ENCODE measurements at regions not wholly inside any gene's neighbourhood (a gene's known extent, or its start where the extent isn't known, plus 50 kb on each side); places are given as distances from the start of the nearest gene placed in this dataset.
A peak's percentile ranks its signal among the peaks of the same experiment; 100 is the strongest.

DNA sequence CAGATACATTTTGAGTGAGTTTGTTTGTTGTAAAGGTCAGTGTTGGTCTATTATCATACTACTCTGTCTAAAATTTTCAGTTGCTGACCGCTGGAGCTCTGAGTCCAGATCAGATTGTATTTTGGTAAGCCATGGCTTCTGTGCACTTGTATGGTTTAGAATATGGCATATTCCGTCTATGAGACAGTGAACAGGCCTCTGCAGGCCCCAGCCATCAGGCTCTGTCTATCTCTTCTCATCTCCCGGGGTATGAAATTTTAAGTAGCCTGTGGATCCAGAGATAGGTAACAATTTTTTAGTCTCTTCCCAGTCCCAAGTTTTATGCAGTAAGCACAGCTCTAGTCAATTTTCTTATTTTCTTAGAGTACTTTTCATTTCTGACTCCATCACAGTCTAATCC lies 1929.1 kb upstream of the SEL1L start:
- no peak overlapping the region for H3K9ac ChIP-seq (ENCODE audit: low read length)
- DNase-seq (ENCODE audit: low read depth), result no peak
- H3K4me3 ChIP-seq (ENCODE audit: low read length), result no peak overlapping the region
- H3K36me3 ChIP-seq (ENCODE audit: control insufficient read depth, insufficient read depth, low read length, severe bottlenecking), result no peaks in the 10 kb centered on the region
- peaks cover 13% of the 10 kb centered on the region for H3K9me3 ChIP-seq (ENCODE audit: control insufficient read depth, low read length)
- no peaks in the 10 kb centered on the region for H3K27me3 ChIP-seq (replicated peaks; ENCODE audit: control insufficient read depth, insufficient read depth, low read length)
- H3K4me1 ChIP-seq (ENCODE audit: control insufficient read depth, insufficient read depth, low read length), result no peaks in the 10 kb centered on the region

DNA sequence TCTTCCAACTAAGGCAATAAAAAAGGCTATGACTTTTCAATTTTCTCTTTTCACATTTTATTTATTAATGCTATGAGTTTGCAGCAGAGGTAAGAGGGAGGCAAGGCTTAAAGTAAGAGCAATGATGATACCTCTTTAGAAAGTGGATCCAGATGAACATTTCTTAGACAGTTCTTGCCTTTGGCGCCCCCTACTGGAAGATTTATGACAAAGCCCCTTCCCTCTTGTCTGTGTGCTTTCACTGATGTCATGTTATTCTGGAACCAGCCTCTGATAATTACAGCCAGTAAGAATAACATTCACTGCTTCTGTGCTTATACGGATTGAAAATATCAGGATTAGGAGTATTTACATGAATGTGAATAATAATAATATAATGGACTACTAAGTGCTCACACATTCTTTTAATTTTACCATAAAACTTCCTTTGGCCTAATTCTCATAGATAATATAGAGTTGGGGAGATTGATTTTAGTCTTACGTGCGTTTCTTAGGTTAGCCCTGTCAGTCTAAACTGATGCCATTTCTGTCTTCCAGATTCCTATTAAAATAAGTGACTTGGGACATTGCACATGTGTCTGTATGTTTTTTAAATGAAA lies 1929.9 kb upstream of the SEL1L start:
- Histone ChIP-seq H3K9ac (ENCODE audit: low read length) (no peak overlapping the region), H3K4me1 (ENCODE audit: control insufficient read depth, insufficient read depth, low read length) (no peaks in the 10 kb centered on the region), H3K36me3 (ENCODE audit: control insufficient read depth, insufficient read depth, low read length, severe bottlenecking) (no peaks in the 10 kb centered on the region), H3K9me3 (ENCODE audit: control insufficient read depth, low read length) (peaks cover 11% of the 10 kb centered on the region), H3K4me3 (ENCODE audit: low read length) (no peak overlapping the region), H3K27me3 (replicated peaks; ENCODE audit: control insufficient read depth, insufficient read depth, low read length) (no peaks in the 10 kb centered on the region)
- peak; percentile 83 for DNase-seq (ENCODE audit: low read depth)

DNA sequence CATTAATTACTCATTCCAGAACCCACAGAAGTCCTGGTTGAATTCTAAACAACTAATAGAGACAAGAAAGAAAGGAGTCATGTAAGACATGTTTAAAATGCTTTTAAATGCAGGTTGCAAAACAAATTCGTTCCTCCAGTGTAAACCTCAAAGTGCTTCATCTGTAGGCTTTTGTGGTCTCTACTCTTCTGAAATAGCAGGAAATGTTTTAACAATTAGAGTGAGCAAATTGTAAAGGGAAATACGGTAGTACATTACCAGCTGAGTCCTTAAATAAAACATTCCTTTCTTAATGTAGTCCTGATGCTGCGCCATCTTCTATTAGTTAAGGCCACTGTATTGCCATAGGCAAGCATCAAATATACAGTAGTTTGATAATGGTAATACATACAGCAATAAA lies 1934.2 kb upstream of the SEL1L start:
- no peaks in the 10 kb centered on the region for H3K4me1 ChIP-seq (ENCODE audit: control insufficient read depth, insufficient read depth, low read length)
- DNase-seq (ENCODE audit: low read depth), result peak; percentile 66
- H3K9me3 ChIP-seq (ENCODE audit: control insufficient read depth, low read length), result no peaks in the 10 kb centered on the region

DNA sequence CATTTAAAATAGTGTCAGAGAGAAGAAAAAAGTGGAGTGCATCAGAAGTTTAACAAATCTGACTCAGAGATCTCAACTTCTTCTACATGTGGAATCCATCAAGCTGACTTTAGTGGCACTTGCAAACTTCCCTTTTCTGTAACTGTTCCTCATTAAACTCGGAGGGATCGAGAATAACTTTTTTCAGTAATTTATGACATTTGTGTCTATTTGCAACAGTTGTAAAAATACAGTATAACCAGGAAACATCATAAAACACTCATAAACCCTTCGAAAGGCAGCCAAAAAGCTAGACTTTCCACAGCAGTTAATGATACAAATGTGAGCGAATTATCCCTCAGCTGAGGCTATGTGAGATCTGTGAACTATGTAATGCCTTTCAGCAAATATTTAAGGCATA lies 1936.8 kb upstream of the SEL1L start:
- Histone ChIP-seq H3K27me3 (replicated peaks; ENCODE audit: control insufficient read depth, insufficient read depth, low read length) (no peaks in the 10 kb centered on the region), H3K4me1 (ENCODE audit: control insufficient read depth, insufficient read depth, low read length) (no peaks in the 10 kb centered on the region), H3K4me3 (ENCODE audit: low read length) (peak overlapping the region; percentile 46), H3K9ac (ENCODE audit: low read length) (no peak overlapping the region), H3K36me3 (ENCODE audit: control insufficient read depth, insufficient read depth, low read length, severe bottlenecking) (no peaks in the 10 kb centered on the region), H3K9me3 (ENCODE audit: control insufficient read depth, low read length) (no peaks in the 10 kb centered on the region)
- peak; percentile 63 for DNase-seq (ENCODE audit: low read depth)

More for the DNA sequence above, 1934.2 kb upstream of the SEL1L start:
- no peaks in the 10 kb centered on the region for H3K36me3 ChIP-seq (ENCODE audit: control insufficient read depth, insufficient read depth, low read length, severe bottlenecking)
- H3K9ac ChIP-seq (ENCODE audit: low read length), result no peak overlapping the region
- H3K4me3 ChIP-seq (ENCODE audit: low read length), result no peak overlapping the region
- H3K27me3 ChIP-seq (replicated peaks; ENCODE audit: control insufficient read depth, insufficient read depth, low read length), result no peaks in the 10 kb centered on the region

DNA sequence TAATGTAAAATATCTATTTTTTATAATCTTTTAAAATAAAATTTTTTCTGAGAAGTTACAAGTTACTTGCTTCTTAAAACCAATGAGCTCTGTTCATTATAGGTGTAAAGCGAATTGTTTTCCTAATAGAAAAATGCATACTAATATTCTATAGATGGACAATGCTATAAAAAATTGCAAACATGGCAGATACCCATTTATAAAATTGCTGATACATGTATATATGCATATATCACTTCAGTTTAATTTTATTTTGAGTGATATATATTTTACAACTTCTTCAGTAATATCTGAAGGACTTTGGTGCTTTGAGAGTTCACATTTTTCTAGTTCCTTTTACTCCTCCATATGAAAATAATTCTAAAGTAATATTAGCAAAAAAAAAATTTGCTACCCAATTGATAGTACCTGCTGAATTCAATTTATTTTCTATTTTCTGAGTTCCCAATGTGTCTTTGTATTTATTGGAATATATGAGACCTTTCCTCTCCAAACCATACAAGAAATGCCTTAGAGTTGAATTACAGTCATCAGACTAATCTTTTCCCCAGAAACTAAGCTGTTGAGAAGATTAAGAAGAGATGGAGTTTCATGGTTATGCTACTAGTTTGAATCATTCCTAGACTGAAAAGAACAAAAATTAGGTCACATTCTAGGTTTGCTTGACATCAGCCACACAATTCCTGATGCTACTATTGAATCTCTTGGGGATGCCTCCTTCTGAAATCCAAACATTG lies 1937.5 kb upstream of the SEL1L start:
- Histone ChIP-seq H3K27me3 (replicated peaks; ENCODE audit: control insufficient read depth, insufficient read depth, low read length) (no peaks in the 10 kb centered on the region), H3K9me3 (ENCODE audit: control insufficient read depth, low read length) (no peaks in the 10 kb centered on the region), H3K4me1 (ENCODE audit: control insufficient read depth, insufficient read depth, low read length) (no peaks in the 10 kb centered on the region), H3K4me3 (ENCODE audit: low read length) (no peak overlapping the region), H3K9ac (ENCODE audit: low read length) (no peak overlapping the region), H3K36me3 (ENCODE audit: control insufficient read depth, insufficient read depth, low read length, severe bottlenecking) (no peaks in the 10 kb centered on the region)
- DNase-seq (ENCODE audit: low read depth), result no peak

DNA sequence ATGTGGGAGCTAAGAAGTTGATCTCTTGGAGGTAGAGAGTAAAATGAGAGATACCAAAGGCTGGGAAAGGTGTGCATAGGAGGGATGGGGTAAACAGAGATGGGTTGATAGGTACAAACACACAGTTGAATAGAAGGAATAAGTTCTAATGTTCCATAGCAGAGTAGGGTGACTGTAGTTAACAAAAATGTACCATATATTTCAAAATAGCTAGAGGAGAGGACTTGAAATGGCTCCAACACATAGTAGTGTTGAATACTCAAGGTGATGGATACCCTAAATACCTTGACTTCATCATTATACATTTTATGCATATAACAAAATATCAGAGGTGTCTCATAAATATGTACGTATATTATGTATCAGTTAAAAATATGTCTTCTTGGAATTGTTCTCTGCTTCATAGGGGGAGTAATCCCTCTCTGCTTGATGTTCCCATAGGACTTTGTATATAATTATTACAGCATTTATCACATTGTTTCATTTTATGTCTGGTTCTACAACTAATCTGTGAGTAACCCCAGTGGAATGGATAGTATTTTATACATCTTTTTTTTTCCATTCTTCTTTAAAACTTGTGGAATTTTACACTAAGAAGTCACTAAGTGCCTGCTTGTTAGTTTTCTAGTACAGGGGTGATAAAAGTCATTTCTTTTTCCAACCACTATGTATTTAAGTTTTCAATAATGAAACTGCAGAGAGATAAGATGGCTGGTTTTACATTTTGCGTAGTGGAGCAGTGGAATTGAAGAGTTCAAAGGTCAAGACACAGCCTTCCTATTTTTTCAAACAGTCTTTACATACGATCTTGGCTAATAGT lies 1940.0 kb upstream of the SEL1L start:
- no peaks in the 10 kb centered on the region for H3K27me3 ChIP-seq (replicated peaks; ENCODE audit: control insufficient read depth, insufficient read depth, low read length)
- H3K9ac ChIP-seq (ENCODE audit: low read length), result no peak overlapping the region
- H3K36me3 ChIP-seq (ENCODE audit: control insufficient read depth, insufficient read depth, low read length, severe bottlenecking), result no peaks in the 10 kb centered on the region
- H3K9me3 ChIP-seq (ENCODE audit: control insufficient read depth, low read length), result no peaks in the 10 kb centered on the region
- DNase-seq (ENCODE audit: low read depth), result peak; percentile 42
- H3K4me1 ChIP-seq (ENCODE audit: control insufficient read depth, insufficient read depth, low read length), result no peaks in the 10 kb centered on the region
- H3K4me3 ChIP-seq (ENCODE audit: low read length), result no peak overlapping the region

DNA sequence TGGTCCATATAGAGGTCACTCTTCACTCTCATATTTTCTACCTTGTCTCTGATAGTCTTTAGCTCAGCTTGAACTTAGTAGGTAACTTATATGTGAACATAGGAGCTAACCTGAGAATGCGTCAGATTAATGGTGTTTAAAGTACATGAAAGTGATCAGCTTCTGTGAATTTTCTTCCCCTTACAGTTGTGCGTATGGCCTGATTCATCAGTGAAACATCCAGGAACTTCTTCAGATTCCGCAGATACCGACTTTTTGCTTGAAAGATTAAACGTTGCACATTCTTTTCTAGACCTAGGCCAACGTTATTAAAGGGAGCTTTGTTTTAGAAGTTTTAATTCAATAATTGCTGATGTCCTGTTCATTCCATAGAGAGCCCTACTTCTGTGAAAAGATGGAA lies 1945.1 kb upstream of the SEL1L start:
- no peaks in the 10 kb centered on the region for H3K9me3 ChIP-seq (ENCODE audit: control insufficient read depth, low read length)
- DNase-seq (ENCODE audit: low read depth), result no peak
- H3K4me1 ChIP-seq (ENCODE audit: control insufficient read depth, insufficient read depth, low read length), result no peaks in the 10 kb centered on the region
- no peaks in the 10 kb centered on the region for H3K27me3 ChIP-seq (replicated peaks; ENCODE audit: control insufficient read depth, insufficient read depth, low read length)
- H3K36me3 ChIP-seq (ENCODE audit: control insufficient read depth, insufficient read depth, low read length, severe bottlenecking), result no peaks in the 10 kb centered on the region
- no peak overlapping the region for H3K9ac ChIP-seq (ENCODE audit: low read length)
- H3K4me3 ChIP-seq (ENCODE audit: low read length), result no peak overlapping the region

DNA sequence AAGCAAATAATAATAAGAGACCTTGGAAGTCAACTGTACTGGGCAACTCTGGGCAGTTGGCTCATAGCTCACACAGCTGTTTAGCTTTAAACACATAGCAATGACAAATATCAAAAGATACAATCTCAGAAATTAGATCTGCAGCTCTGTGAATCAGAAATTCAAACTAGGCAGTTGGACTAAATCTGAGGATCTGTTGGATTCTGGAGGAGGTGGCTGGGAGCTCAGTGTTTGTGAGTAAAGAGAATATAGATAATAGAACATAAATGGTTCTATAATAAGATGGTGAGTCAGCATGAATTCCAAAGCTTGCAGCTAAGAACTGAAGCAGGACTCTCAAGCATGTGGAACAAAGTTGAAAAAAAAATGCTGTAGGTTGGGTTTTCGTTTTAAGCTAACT lies 1949.4 kb upstream of the SEL1L start:
- H3K36me3 ChIP-seq (ENCODE audit: control insufficient read depth, insufficient read depth, low read length, severe bottlenecking), result no peaks in the 10 kb centered on the region
- H3K4me1 ChIP-seq (ENCODE audit: control insufficient read depth, insufficient read depth, low read length), result no peaks in the 10 kb centered on the region
- peak; percentile 81 for DNase-seq (ENCODE audit: low read depth)
- H3K9ac ChIP-seq (ENCODE audit: low read length), result no peak overlapping the region
- no peak overlapping the region for H3K4me3 ChIP-seq (ENCODE audit: low read length)
- H3K9me3 ChIP-seq (ENCODE audit: control insufficient read depth, low read length), result no peaks in the 10 kb centered on the region
- no peaks in the 10 kb centered on the region for H3K27me3 ChIP-seq (replicated peaks; ENCODE audit: control insufficient read depth, insufficient read depth, low read length)

DNA sequence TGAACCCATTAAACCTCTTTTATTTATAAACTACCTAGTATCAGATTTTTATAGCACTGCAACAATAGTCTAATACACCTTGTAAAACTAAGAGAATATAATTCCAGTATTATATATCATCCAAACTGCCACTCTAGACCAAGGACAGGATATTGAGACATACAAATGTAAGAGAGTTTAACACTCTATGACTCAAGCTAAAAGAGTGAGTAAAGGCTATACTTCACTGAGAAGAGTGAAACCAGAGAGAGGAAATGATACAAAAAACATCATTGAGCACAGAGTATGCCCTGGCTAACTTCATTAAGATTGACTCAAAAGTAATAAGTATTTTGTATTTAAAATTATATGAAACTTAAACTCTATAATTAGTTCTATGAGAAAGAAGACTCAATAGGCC lies 1951.9 kb upstream of the SEL1L start:
- H3K9ac ChIP-seq (ENCODE audit: low read length), result no peak overlapping the region
- H3K36me3 ChIP-seq (ENCODE audit: control insufficient read depth, insufficient read depth, low read length, severe bottlenecking), result no peaks in the 10 kb centered on the region
- peak; percentile 5 for DNase-seq (ENCODE audit: low read depth)
- H3K4me3 ChIP-seq (ENCODE audit: low read length), result no peak overlapping the region
- H3K27me3 ChIP-seq (replicated peaks; ENCODE audit: control insufficient read depth, insufficient read depth, low read length), result no peaks in the 10 kb centered on the region
- no peaks in the 10 kb centered on the region for H3K4me1 ChIP-seq (ENCODE audit: control insufficient read depth, insufficient read depth, low read length)
- H3K9me3 ChIP-seq (ENCODE audit: control insufficient read depth, low read length), result no peaks in the 10 kb centered on the region

DNA sequence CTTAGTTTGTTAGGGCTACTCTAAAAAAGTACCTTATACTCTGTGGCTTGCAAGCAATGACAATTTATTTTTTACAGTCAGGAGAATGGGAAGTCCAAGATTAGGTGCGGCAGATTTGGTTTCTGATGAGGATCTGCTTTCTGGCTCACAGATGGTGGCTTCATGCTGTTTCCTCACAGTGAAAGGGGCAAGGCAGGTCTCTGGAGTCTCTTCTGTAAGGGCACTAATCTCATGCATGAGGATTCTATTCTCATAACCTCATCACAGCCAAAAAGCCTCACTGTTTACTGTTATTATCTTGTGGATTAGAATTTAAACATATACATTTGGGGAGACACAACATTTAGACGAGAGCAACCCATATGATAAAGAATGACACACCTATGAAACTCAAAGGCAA lies 1957.4 kb upstream of the SEL1L start:
- no peaks in the 10 kb centered on the region for H3K4me1 ChIP-seq (ENCODE audit: control insufficient read depth, insufficient read depth, low read length)
- H3K9ac ChIP-seq (ENCODE audit: low read length), result no peak overlapping the region
- no peaks in the 10 kb centered on the region for H3K27me3 ChIP-seq (replicated peaks; ENCODE audit: control insufficient read depth, insufficient read depth, low read length)
- no peaks in the 10 kb centered on the region for H3K9me3 ChIP-seq (ENCODE audit: control insufficient read depth, low read length)
- H3K36me3 ChIP-seq (ENCODE audit: control insufficient read depth, insufficient read depth, low read length, severe bottlenecking), result no peaks in the 10 kb centered on the region
- DNase-seq (ENCODE audit: low read depth), result no peak
- H3K4me3 ChIP-seq (ENCODE audit: low read length), result no peak overlapping the region

DNA sequence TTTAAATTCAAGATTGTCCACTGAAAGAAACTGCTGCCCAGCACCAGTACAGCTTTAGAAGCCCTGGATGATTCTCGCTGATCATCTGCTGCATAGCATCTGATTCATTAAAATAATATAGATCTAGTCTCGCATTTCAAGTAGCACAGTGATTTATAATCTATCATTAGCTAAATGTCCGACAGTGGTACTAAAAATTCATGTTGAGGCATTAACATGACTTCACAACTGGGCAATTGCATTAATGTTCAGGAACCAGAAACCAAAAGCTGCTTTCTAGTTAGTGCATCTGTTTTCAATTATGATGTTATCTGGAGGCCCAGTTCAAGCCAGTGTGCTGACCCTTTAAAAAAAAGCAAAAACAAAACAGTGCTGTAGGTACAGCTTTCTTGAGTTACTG lies 1987.2 kb upstream of the SEL1L start:
- no peaks in the 10 kb centered on the region for H3K27me3 ChIP-seq (replicated peaks; ENCODE audit: control insufficient read depth, insufficient read depth, low read length)
- H3K9ac ChIP-seq (ENCODE audit: low read length), result no peak overlapping the region
- peak; percentile 84 for DNase-seq (ENCODE audit: low read depth)
- no peaks in the 10 kb centered on the region for H3K36me3 ChIP-seq (ENCODE audit: control insufficient read depth, insufficient read depth, low read length, severe bottlenecking)
- H3K4me1 ChIP-seq (ENCODE audit: control insufficient read depth, insufficient read depth, low read length), result no peaks in the 10 kb centered on the region
- no peak overlapping the region for H3K4me3 ChIP-seq (ENCODE audit: low read length)
- no peaks in the 10 kb centered on the region for H3K9me3 ChIP-seq (ENCODE audit: control insufficient read depth, low read length)

Data from adipocyte (in vitro differentiated cells).